ENCODE measurements at regions not wholly inside any gene's neighbourhood (a gene's known extent, or its start where the extent isn't known, plus 50 kb on each side); places are given as distances from the start of the nearest gene placed in this dataset.

GRCh38 chr20:40410028-40410427 is 279.0 kb downstream of the MAFB start:
- TF ChIP-seq, protein P1, sequence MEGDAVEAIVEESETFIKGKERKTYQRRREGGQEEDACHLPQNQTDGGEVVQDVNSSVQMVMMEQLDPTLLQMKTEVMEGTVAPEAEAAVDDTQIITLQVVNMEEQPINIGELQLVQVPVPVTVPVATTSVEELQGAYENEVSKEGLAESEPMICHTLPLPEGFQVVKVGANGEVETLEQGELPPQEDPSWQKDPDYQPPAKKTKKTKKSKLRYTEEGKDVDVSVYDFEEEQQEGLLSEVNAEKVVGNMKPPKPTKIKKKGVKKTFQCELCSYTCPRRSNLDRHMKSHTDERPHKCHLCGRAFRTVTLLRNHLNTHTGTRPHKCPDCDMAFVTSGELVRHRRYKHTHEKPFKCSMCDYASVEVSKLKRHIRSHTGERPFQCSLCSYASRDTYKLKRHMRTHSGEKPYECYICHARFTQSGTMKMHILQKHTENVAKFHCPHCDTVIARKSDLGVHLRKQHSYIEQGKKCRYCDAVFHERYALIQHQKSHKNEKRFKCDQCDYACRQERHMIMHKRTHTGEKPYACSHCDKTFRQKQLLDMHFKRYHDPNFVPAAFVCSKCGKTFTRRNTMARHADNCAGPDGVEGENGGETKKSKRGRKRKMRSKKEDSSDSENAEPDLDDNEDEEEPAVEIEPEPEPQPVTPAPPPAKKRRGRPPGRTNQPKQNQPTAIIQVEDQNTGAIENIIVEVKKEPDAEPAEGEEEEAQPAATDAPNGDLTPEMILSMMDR (IDR thresholded peaks at IDR 0.05; ENCODE audit: insufficient read depth, low read length, poor library complexity, severe bottlenecking): no peak
- no peak for TF ChIP-seq EZH2phosphoT487 (conservative IDR thresholded peaks at IDR 0.05; ENCODE audit: low read length)

All from SU-DHL-6 (cell line).